ENCODE measurements at regions not wholly inside any gene's neighbourhood (a gene's known extent, or its start where the extent isn't known, plus 50 kb on each side); places are given as distances from the start of the nearest gene placed in this dataset.

GRCh38 chr7:88927-89231 lies 103.5 kb upstream of the FAM20C start:
- no peak for DNase-seq (ENCODE audit: low spot score)
- no peak for TF ChIP-seq CTCF (IDR thresholded peaks at IDR 0.05; ENCODE audit: extremely low read depth, missing control alignments)

GRCh38 chr7:89232-90019 lies 102.9 kb upstream of the FAM20C start:
- no peak for TF ChIP-seq CTCF (IDR thresholded peaks at IDR 0.05; ENCODE audit: extremely low read depth, missing control alignments)
- DNase-seq (ENCODE audit: low spot score) = no peak

- no peak for TF ChIP-seq CTCF (IDR thresholded peaks at IDR 0.05; ENCODE audit: extremely low read depth, missing control alignments)
- no peak for DNase-seq (ENCODE audit: low spot score)
These were observed 102.0 kb upstream of the FAM20C start for GRCh38 chr7:90111-91063.

- DNase-seq (ENCODE audit: low spot score) = no peak
- no peak for TF ChIP-seq CTCF (IDR thresholded peaks at IDR 0.05; ENCODE audit: extremely low read depth, missing control alignments)
These were observed 100.8 kb upstream of the FAM20C start for GRCh38 chr7:91396-92175.

GRCh38 chr7:92231-92674 lies 100.1 kb upstream of the FAM20C start:
- no peak for DNase-seq (ENCODE audit: low spot score)
- no peak for TF ChIP-seq CTCF (IDR thresholded peaks at IDR 0.05; ENCODE audit: extremely low read depth, missing control alignments)

GRCh38 chr7:92888-93672 lies 99.3 kb upstream of the FAM20C start:
- no peak for TF ChIP-seq CTCF (IDR thresholded peaks at IDR 0.05; ENCODE audit: extremely low read depth, missing control alignments)
- DNase-seq (ENCODE audit: low spot score) = no peak

Measured in GM20000 (cell line).